HepG2 (cell line): ENCODE measurements at regions not wholly inside any gene's neighbourhood (a gene's known extent, or its start where the extent isn't known, plus 50 kb on each side); places are given as distances from the start of the nearest gene placed in this dataset.
"Not testable (repeated sequence)": the region's sequence is repeated elsewhere in the genome, so short reads cannot be mapped to it uniquely, and the experiment has no call there.

ENCODE experiments used
- AHR ChIP-seq: IDR thresholded peaks from 2 replicates; pipeline ENCODE4 v1.6.1; 2018; ENCODE audit warnings: missing genetic modification reagents, missing compliant biosample characterization
- ATF5 ChIP-seq: sonication (generic); formaldehyde crosslinking; IDR thresholded peaks from 2 replicates; pipeline ENCODE4 v1.4.0; 2020; ENCODE audit warnings: mild to moderate bottlenecking, low read depth, missing genetic modification reagents
- CBX5 ChIP-seq: sonication (generic); formaldehyde crosslinking; IDR thresholded peaks from 2 replicates; pipeline ENCODE4 v1.4.0; 2020; ENCODE audit warnings: missing genetic modification reagents, borderline replicate concordance
- ETV5 ChIP-seq: IDR thresholded peaks from 2 replicates; pipeline ENCODE4 v1.6.1; 2018; ENCODE audit warnings: missing biosample characterization, missing genetic modification reagents, inconsistent platforms, borderline replicate concordance
- HMG20A ChIP-seq: IDR thresholded peaks from 2 replicates; pipeline ENCODE4 v1.6.1; 2016; ENCODE audit warnings: borderline replicate concordance
- HOXA9 ChIP-seq: sonication (generic); formaldehyde crosslinking; IDR thresholded peaks from 2 replicates; pipeline ENCODE4 v1.8.1; 2022; ENCODE audit warnings: missing genetic modification reagents, mild to moderate bottlenecking, moderate library complexity, borderline replicate concordance
- JUN ChIP-seq: sonication (generic); formaldehyde crosslinking; IDR thresholded peaks from 2 replicates; pipeline ENCODE4 v1.4.0; 2020; ENCODE audit warnings: mild to moderate bottlenecking, missing genetic modification reagents
- KAT7 ChIP-seq: IDR thresholded peaks from 2 replicates; pipeline ENCODE4 v1.6.1; 2018; ENCODE audit warnings: borderline replicate concordance, missing compliant biosample characterization
- KAT8 ChIP-seq: IDR thresholded peaks from 2 replicates; pipeline ENCODE4 v1.6.1; 2016; ENCODE audit warnings: missing genetic modification reagents, missing compliant biosample characterization
- MAF1 ChIP-seq: sonication (generic); formaldehyde crosslinking; IDR thresholded peaks from 2 replicates; pipeline ENCODE4 v1.5.0; 2020; ENCODE audit warnings: missing genetic modification reagents, borderline replicate concordance
- MEF2D ChIP-seq: sonication (generic); formaldehyde crosslinking; IDR thresholded peaks from 2 replicates; pipeline ENCODE4 v1.5.1; 2020; ENCODE audit warnings: mild to moderate bottlenecking, missing genetic modification reagents
- NONO ChIP-seq, 2 experiments: fragments of 450-650 bp in 1 of 2; sonication (generic) in 1 of 2; formaldehyde crosslinking in 1 of 2; IDR thresholded peaks in 1 of 2; conservative IDR thresholded peaks in 1 of 2; 2 replicates each; pipeline versions ENCODE4 v1.6.1 to v1.8.0; 2017 to 2022; ENCODE audit warnings: mild to moderate bottlenecking in 1 of 2, missing genetic modification reagents in 1 of 2, moderate library complexity in 1 of 2
- POLR2AphosphoS2 ChIP-seq: IDR thresholded peaks from 2 replicates; pipeline ENCODE4 v1.6.1; 2011; ENCODE audit warnings: low read depth, low read length, improper control_type of control experiment
- PREB ChIP-seq: sonication (generic); formaldehyde crosslinking; IDR thresholded peaks from 2 replicates; pipeline ENCODE4 v1.4.0; 2020; ENCODE audit warnings: missing genetic modification reagents
- SP1 ChIP-seq, 2 experiments: fragments of 450-650 bp in 1 of 2; sonication (generic) in 1 of 2; formaldehyde crosslinking in 1 of 2; IDR thresholded peaks; 2 replicates each; pipeline versions ENCODE4 v1.4.0 to v1.6.1; 2016 to 2020; ENCODE audit warnings: missing genetic modification reagents in 1 of 2
- ZBTB1 ChIP-seq: sonication (generic); formaldehyde crosslinking; IDR thresholded peaks from 2 replicates; pipeline ENCODE4 v1.4.0; 2020; ENCODE audit warnings: missing genetic modification reagents, borderline replicate concordance
- ZNF160 ChIP-seq: sonication (generic); formaldehyde crosslinking; IDR thresholded peaks from 2 replicates; pipeline ENCODE4 v1.8.0; 2022; ENCODE audit warnings: mild to moderate bottlenecking, inconsistent platforms, missing genetic modification reagents
- ZNF616 ChIP-seq: sonication (generic); formaldehyde crosslinking; IDR thresholded peaks from 2 replicates; pipeline ENCODE4 v1.5.0; 2020; ENCODE audit warnings: low read depth, mild to moderate bottlenecking, missing genetic modification reagents
- ZNF646 ChIP-seq: sonication (generic); formaldehyde crosslinking; IDR thresholded peaks from 2 replicates; pipeline ENCODE4 v1.9.0; 2021; ENCODE audit warnings: mild to moderate bottlenecking, missing genetic modification reagents
- ZNF652 ChIP-seq: IDR thresholded peaks from 2 replicates; pipeline ENCODE4 v1.6.1; 2016; ENCODE audit warnings: low read depth, borderline replicate concordance
- ZSCAN29 ChIP-seq: sonication (generic); formaldehyde crosslinking; conservative IDR thresholded peaks from 2 replicates; pipeline ENCODE4 v1.4.0; 2020; ENCODE audit warnings: mild to moderate bottlenecking, missing genetic modification reagents

DNA sequence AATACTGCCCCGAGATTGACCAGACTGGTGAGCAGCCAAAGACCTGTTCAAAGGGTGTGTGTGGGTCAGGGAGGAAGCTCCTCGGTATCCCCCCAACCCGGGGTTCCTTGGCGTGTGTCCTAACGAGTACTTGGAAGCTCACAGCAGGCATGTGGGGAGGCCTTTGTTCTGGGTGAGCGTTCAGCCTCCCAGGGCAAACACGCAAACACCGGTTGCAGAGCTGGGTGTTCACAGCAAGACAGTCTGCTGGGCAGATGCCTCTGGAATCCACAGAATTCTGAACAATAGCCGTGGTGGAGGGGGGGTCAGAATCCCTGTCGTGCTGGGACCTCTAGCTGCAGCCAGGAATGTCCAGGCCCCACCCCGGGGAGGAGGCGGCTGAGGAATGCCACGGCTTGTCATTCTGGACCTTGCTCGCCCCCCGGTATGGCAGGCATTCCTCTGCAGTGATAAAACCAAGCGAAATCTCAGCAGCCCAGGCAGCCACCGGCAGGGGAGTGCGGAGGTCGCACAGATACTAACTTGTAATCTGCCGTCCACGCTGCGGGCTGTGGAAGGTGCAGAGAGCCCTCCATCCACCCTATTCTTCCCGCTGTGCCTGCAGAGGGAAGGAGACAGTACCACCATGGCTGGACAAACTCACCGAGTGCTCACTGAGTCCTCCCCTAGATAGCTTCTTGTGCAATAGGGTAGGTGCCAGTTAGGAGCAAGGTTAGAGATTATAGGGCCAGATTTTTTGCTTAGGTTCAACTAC lies 77.8 kb upstream of the METTL9 start (continued):
- TF ChIP-seq PREB (CRISPR knock-in tag) (peak; percentile 25; the same call in 1 of the 2 replicates), ZNF652 (CRISPR knock-in tag) (peak; percentile 66; the same call in 1 of the 2 replicates), ZNF646 (CRISPR knock-in tag) (peak; percentile 23; the same call in 1 of the 2 replicates), HMG20A (CRISPR knock-in tag) (peak; percentile 97), ZSCAN29 (CRISPR knock-in tag) (peak; percentile 81), NONO (IDR thresholded peaks at IDR 0.05) (0 out of 2 replicates have a peak, but pooled peaks have one; percentile 23), NONO (CRISPR knock-in tag; conservative IDR thresholded peaks at IDR 0.05) (peak; percentile 85), JUN (CRISPR knock-in tag) (peak; percentile 71; the same call in 1 of the 2 replicates), KAT7 (CRISPR knock-in tag) (peak; percentile 75; the same call in 1 of the 2 replicates), ZNF616 (CRISPR knock-in tag) (0 out of 2 replicates have a peak, but pooled peaks have one; percentile 21), MAF1 (CRISPR knock-in tag) (peak; percentile 24; the same call in 1 of the 2 replicates), ZBTB1 (CRISPR knock-in tag) (peak; percentile 88), MEF2D (CRISPR knock-in tag) (peak; percentile 75; the same call in 1 of the 2 replicates), POLR2AphosphoS2 (peak; percentile 92; the same call in 1 of the 2 replicates), ZNF160 (peak; percentile 64; the same call in 1 of the 2 replicates), AHR (CRISPR knock-in tag) (peak; percentile 99), KAT8 (CRISPR knock-in tag) (peak; percentile 81), ATF5 (CRISPR knock-in tag) (0 out of 2 replicates have a peak, but pooled peaks have one; percentile 26), CBX5 (CRISPR knock-in tag) (peak; percentile 99; the same call in 1 of the 2 replicates), SP1 (CRISPR knock-in tag; IDR thresholded peaks at IDR 0.05) (peak; percentile 63; the same call in 1 of the 2 replicates), HOXA9 (CRISPR knock-in tag) (0 out of 2 replicates have a peak, but pooled peaks have one; percentile 28), ETV5 (CRISPR knock-in tag) (peak; percentile 82)
- TF ChIP-seq SP1 (IDR thresholded peaks at IDR 0.05), result not testable (repeated sequence)
